Keratinocyte (primary cell): ENCODE measurements at regions not wholly inside any gene's neighbourhood (a gene's known extent, or its start where the extent isn't known, plus 50 kb on each side); places are given as distances from the start of the nearest gene placed in this dataset.

Experiments
- CTCF ChIP-seq, 3 experiments: IDR thresholded peaks in 1 of 3; conservative IDR thresholded peaks in 1 of 3; optimal IDR thresholded peaks in 1 of 3; 2 replicates in 2 of 3; 3 replicates in 1 of 3; pipeline versions ENCODE3 to v1.5.1; 2011; ENCODE audit warnings: low read length in 3 of 3, mild to moderate bottlenecking in 3 of 3, moderate library complexity in 2 of 3, control low read depth in 1 of 3, inconsistent platforms in 1 of 3; ENCODE audit not compliant: insufficient read depth in 2 of 3; ENCODE audit errors: extremely low read depth in 1 of 3
- EZH2 ChIP-seq: IDR thresholded peaks from one replicate; pipeline ENCODE4 v1.6.1; 2012; ENCODE audit warnings: inconsistent platforms, mild to moderate bottlenecking, low read length, moderate library complexity

DNA sequence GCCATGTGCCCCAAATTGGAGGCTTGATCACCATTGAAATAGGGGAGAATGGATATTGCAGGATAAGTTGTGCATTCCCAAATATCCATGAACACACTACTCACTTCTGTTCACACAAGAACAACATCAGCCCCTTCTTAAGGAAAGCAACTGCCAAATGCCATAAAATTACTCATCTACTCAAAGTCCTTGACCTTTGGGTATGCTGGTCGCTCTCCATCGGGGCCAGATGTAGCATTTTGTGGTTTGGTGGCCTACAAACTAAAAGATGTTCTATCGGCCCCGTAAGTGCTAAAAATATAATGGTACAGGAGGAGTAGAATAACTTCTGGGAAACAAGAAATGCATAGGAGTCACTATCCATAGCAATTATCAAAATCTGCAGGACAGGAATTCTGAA is 362.6 kb downstream of the AEBP2 start:
- TF ChIP-seq CTCF (optimal IDR thresholded peaks at IDR 0.05 in 1 of 3, IDR thresholded peaks at IDR 0.05 in 1 of 3, conservative IDR thresholded peaks at IDR 0.05 in 1 of 3; ENCODE audit: extremely low read depth in 1 of 3, insufficient read depth in 2 of 3, low read length in 3 of 3) (no peak), EZH2 (no peak)
